ENCODE measurements at regions not wholly inside any gene's neighbourhood (a gene's known extent, or its start where the extent isn't known, plus 50 kb on each side); places are given as distances from the start of the nearest gene placed in this dataset.

GRCh38 chr1:193427524-193427923, 241.1 kb upstream of the B3GALT2 start:
- POLR2A ChIA-PET = interaction anchor here (0.6 kb wide), 1 partner anchor 10 kb away, joined by 3 read pairs; no protein-coding TSS in a partner anchor

DNA sequence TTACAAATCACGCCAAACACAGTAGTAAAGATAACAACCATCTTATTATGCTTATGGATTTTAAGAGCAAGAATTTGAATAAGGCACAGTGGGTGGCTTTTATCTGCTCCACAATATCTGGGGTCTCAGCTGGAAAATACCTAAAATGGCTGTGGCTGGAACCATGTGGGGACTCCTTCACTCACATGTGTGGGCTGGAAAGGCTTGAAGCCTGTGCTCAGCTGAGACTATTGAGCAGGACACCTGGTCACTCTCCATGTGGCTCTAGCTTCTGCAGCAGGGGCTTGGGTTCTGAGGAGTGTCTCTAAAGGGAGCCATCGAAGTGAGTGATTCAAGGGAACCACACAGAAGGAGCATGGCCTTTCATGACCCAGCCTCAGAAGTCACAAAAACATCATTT, 239.6 kb upstream of the B3GALT2 start:
- H3K27ac Mint-ChIP-seq = no peak overlapping the region
- POLR2A ChIA-PET = no interaction called here
- no peaks in the 10 kb centered on the region for H3K27me3 Mint-ChIP-seq
- no peaks in the 10 kb centered on the region for H3K4me1 Mint-ChIP-seq
- peaks cover 6% of the 10 kb centered on the region for H3K9me3 Mint-ChIP-seq
- no peak overlapping the region for H3K4me3 Mint-ChIP-seq
- peaks cover 4% of the 10 kb centered on the region for H3K36me3 Mint-ChIP-seq (ENCODE audit: low read depth)
- CTCF ChIA-PET = no interaction called here
- DNase-seq = no peak

More at GRCh38 chr1:193427524-193427923, 241.1 kb upstream of the B3GALT2 start:
- CTCF ChIA-PET = no interaction called here
- Mint-ChIP-seq H3K4me1 (no peaks in the 10 kb centered on the region), H3K36me3 (ENCODE audit: low read depth) (peaks cover 11% of the 10 kb centered on the region), H3K27me3 (no peaks in the 10 kb centered on the region), H3K4me3 (no peak overlapping the region), H3K27ac (no peak overlapping the region), H3K9me3 (peaks cover 18% of the 10 kb centered on the region)
- no peak for DNase-seq

DNA sequence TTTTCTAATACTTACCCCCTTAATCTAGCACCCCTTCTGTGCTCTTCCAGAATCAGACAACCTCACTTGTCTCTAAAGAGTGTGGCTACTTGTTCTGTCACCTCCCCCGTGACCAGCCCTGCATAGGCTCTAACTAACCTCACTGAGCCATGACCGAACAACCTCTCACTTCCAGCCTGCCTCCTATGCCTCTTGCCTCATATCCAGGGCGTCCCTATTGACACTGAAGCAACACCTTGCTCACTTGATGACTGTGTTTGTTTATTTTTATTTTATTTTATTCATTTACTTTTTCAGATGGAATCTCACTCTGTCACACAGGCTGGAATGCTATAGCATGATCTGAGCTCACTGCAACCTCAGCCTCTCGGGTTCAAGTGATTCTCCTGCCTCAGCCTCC, 235.1 kb upstream of the B3GALT2 start:
- peaks cover 2% of the 10 kb centered on the region for H3K27me3 Mint-ChIP-seq
- H3K9me3 Mint-ChIP-seq = no peaks in the 10 kb centered on the region
- H3K4me3 Mint-ChIP-seq = no peak overlapping the region
- ChIA-PET CTCF (no interaction called here), POLR2A (no interaction called here)
- DNase-seq = no peak
- H3K27ac Mint-ChIP-seq = no peak overlapping the region
- H3K4me1 Mint-ChIP-seq = peaks cover 26% of the 10 kb centered on the region
- H3K36me3 Mint-ChIP-seq (ENCODE audit: low read depth) = peaks cover 5% of the 10 kb centered on the region

DNA sequence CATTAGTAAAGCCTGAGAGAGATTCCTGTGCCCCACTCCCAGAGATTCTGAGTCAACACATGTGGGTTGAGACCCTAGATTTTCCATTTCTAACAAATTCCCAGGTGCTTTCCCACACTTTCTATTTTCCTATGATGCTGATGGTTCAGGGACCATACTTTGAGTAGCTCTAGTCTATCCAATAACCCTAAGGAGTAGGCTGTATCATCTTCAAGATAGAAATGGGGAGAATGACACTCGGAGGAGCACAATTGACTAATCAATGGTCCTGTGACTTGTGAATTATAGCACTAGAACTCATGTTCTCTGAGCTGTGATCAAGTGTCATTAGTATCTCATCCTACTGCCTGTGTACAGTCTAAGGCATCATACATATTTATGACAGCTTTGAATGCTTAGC, 232.9 kb upstream of the B3GALT2 start:
- Mint-ChIP-seq H3K36me3 (ENCODE audit: low read depth) (peaks cover 11% of the 10 kb centered on the region), H3K27ac (no peak overlapping the region), H3K27me3 (peaks cover 3% of the 10 kb centered on the region), H3K9me3 (peaks cover 8% of the 10 kb centered on the region), H3K4me3 (no peak overlapping the region), H3K4me1 (peaks cover 29% of the 10 kb centered on the region)
- DNase-seq = no peak
- POLR2A ChIA-PET = interaction anchor here (0.6 to 2.0 kb wide), 3 partner anchors 40 to 121 kb away, joined by 3 to 7 read pairs (median 3); no protein-coding TSS in a partner anchor
- CTCF ChIA-PET = interaction anchor here (1.4 kb wide), 1 partner anchor 12 kb away, joined by 3 read pairs; no protein-coding TSS in a partner anchor

GRCh38 chr1:193418745-193419058, 232.3 kb upstream of the B3GALT2 start:
- Mint-ChIP-seq H3K36me3 (ENCODE audit: low read depth) (peaks cover 12% of the 10 kb centered on the region), H3K9me3 (peaks cover 8% of the 10 kb centered on the region), H3K27me3 (peaks cover 3% of the 10 kb centered on the region), H3K27ac (peak overlapping the region; percentile 53), H3K4me3 (peak overlapping the region; percentile 72), H3K4me1 (peaks cover 29% of the 10 kb centered on the region)
- DNase-seq = no peak
- POLR2A ChIA-PET = interaction anchor here (1.1 to 2.0 kb wide), 4 partner anchors 43 to 121 kb away, joined by 3 to 7 read pairs (median 4); no protein-coding TSS in a partner anchor
- CTCF ChIA-PET = interaction anchor here (1.4 kb wide), 1 partner anchor 11 kb away, joined by 3 read pairs; no protein-coding TSS in a partner anchor

DNA sequence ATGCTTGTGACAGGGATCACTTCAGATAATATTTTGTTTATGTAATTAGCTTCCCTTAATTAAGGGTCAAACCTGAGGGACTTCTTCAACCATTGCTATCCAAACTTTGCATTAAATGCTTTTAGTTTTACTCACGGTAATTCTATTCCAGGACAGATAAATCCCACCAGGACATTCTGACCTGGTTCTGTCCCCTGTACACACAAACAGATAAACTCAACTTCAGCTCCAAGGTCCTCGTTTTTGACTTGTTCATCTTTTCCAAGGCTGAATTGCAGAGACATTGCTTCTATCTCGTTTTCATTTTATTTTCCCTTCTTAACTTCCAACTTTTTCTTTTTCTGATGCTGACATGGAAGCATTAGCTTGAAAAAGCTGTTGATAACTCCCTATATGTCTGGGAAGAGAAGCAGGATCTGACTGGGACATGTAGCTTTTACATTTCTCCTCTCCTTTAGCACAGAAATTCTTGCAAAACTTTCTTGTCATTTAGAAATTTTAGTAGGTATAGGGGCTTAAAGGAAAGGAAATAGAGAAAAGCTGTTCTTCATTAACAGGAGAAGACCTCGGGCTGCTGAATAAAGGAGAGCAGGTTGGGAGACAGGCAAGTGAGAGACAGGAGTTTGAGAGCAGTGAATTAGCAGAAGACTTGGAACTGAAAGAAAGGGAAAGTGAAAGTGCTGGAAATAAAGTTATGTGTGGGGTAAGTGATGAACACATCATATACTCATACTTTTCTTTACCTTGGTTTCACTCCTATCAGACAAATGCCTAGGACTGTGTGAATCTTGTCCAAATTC, 231.7 kb upstream of the B3GALT2 start:
- no peak for DNase-seq
- Mint-ChIP-seq H3K27me3 (peaks cover 3% of the 10 kb centered on the region), H3K36me3 (ENCODE audit: low read depth) (peaks cover 16% of the 10 kb centered on the region), H3K9me3 (peaks cover 12% of the 10 kb centered on the region), H3K4me3 (peak overlapping the region; percentile 72), H3K4me1 (peaks cover 32% of the 10 kb centered on the region), H3K27ac (peak overlapping the region; percentile 53)
- ChIA-PET POLR2A (interaction anchor here (0.6 to 2.0 kb wide), 7 partner anchors 10 to 141 kb away, joined by 3 to 7 read pairs (median 3); no protein-coding TSS in a partner anchor), CTCF (interaction anchor here (0.7 kb wide), 1 partner anchor 1669 kb away, joined by 3 read pairs; no protein-coding TSS in a partner anchor)

GRCh38 chr1:193417403-193417802, 231.0 kb upstream of the B3GALT2 start:
- Mint-ChIP-seq H3K4me3 (peak overlapping the region; percentile 22), H3K27ac (peak overlapping the region; percentile 22)
- POLR2A ChIA-PET = interaction anchor here (0.6 to 2.0 kb wide), 6 partner anchors 10 to 123 kb away, joined by 3 to 7 read pairs (median 3); no protein-coding TSS in a partner anchor

GRCh38 chr1:193416226-193417024, 230.0 kb upstream of the B3GALT2 start:
- Mint-ChIP-seq H3K4me3 (no peak overlapping the region), H3K4me1 (peaks cover 48% of the 10 kb centered on the region), H3K9me3 (peaks cover 13% of the 10 kb centered on the region), H3K27me3 (peaks cover 3% of the 10 kb centered on the region), H3K36me3 (ENCODE audit: low read depth) (peaks cover 18% of the 10 kb centered on the region), H3K27ac (no peak overlapping the region)
- no peak for DNase-seq
- POLR2A ChIA-PET = interaction anchor here (0.7 to 1.6 kb wide), 3 partner anchors 63 to 124 kb away, joined by 3 read pairs; no protein-coding TSS in a partner anchor
- CTCF ChIA-PET = interaction anchor here (1.2 kb wide), 1 partner anchor 64 kb away, joined by 3 read pairs; no protein-coding TSS in a partner anchor

More at GRCh38 chr1:193417403-193417802, 231.0 kb upstream of the B3GALT2 start:
- no peak for DNase-seq
- Mint-ChIP-seq H3K9me3 (peaks cover 13% of the 10 kb centered on the region), H3K27me3 (peaks cover 3% of the 10 kb centered on the region), H3K4me1 (peaks cover 40% of the 10 kb centered on the region), H3K36me3 (ENCODE audit: low read depth) (peaks cover 18% of the 10 kb centered on the region)
- CTCF ChIA-PET = interaction anchor here (0.7 to 1.2 kb wide), 2 partner anchors 63 to 1670 kb away, joined by 3 read pairs; no protein-coding TSS in a partner anchor

DNA sequence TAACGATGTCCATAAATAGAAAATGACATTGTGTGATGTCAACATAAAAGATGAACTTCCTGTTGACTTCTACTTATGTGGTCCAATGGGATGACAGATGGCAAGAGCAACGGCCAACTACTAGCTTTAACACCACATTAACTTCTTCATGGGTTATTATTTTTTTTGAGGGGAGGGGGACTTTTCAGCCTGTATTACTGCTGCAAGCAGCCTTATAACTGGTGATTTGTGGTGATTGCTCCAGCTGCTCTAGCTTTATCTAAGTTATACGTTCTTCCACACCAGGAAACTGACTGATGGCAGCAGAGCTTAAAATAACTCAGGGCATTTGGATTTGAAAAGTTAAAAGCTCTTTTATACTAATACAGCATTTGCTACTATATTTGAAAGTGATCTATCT, 228.8 kb upstream of the B3GALT2 start:
- H3K36me3 Mint-ChIP-seq (ENCODE audit: low read depth) = peaks cover 20% of the 10 kb centered on the region
- no peak overlapping the region for H3K27ac Mint-ChIP-seq
- ChIA-PET POLR2A (no interaction called here), CTCF (no interaction called here)
- H3K27me3 Mint-ChIP-seq = peaks cover 3% of the 10 kb centered on the region
- H3K4me1 Mint-ChIP-seq = peaks cover 49% of the 10 kb centered on the region
- no peak for DNase-seq
- H3K4me3 Mint-ChIP-seq = no peak overlapping the region
- peaks cover 14% of the 10 kb centered on the region for H3K9me3 Mint-ChIP-seq

- Mint-ChIP-seq H3K36me3 (ENCODE audit: low read depth) (peaks cover 27% of the 10 kb centered on the region), H3K27me3 (peaks cover 3% of the 10 kb centered on the region), H3K27ac (no peak overlapping the region), H3K9me3 (peaks cover 15% of the 10 kb centered on the region), H3K4me1 (peaks cover 43% of the 10 kb centered on the region), H3K4me3 (no peak overlapping the region)
- no peak for DNase-seq
- CTCF ChIA-PET = no interaction called here
- POLR2A ChIA-PET = interaction anchor here (1.4 kb wide), 1 partner anchor 45 kb away, joined by 4 read pairs; no protein-coding TSS in a partner anchor
Measured at GRCh38 chr1:193413376-193413775, 227.0 kb upstream of the B3GALT2 start.

DNA sequence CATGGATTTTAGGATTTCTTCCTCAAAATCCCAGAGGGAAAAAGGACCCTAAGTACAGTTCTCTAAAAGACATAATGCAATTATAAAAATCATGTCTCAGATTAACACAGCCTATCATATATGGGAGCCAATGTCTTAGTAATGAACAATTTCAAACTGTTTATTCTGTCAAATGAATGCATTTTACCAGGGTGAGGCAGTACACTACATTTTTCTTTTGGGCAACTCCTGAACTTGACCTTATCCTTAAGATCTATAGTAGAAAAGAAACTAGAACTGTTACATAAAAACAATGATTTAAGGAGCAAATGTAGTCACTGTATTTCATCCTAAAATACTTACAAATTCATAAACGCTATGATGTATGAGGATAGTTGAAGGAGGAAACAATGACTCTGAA, 226.3 kb upstream of the B3GALT2 start:
- POLR2A ChIA-PET = no interaction called here
- H3K9me3 Mint-ChIP-seq = peaks cover 15% of the 10 kb centered on the region
- peaks cover 37% of the 10 kb centered on the region for H3K4me1 Mint-ChIP-seq
- no peak for DNase-seq
- H3K36me3 Mint-ChIP-seq (ENCODE audit: low read depth) = peaks cover 28% of the 10 kb centered on the region
- CTCF ChIA-PET = no interaction called here
- no peak overlapping the region for H3K4me3 Mint-ChIP-seq
- H3K27ac Mint-ChIP-seq = no peak overlapping the region
- H3K27me3 Mint-ChIP-seq = peaks cover 3% of the 10 kb centered on the region

DNA sequence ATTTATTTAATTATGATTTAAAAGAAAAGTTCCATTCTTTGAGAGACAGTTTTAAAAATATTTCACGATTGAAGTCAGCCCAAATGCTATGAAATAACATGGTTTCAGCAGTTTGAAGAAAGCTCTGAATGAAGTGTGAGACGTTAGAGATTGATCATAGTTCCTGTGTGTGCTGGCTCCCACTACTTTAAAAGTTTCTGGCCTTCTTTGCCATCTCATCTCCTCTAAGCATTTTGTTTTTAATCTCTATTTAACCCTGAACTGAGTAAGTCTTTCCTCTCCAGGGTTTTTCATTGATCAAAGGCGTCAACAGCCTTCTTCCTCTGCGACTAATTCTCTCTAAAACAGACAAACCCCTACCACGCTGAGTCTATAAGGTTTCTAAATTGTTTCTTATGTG, 225.3 kb upstream of the B3GALT2 start:
- Mint-ChIP-seq H3K27me3 (peaks cover 3% of the 10 kb centered on the region), H3K4me3 (peak overlapping the region; percentile 21), H3K9me3 (peaks cover 15% of the 10 kb centered on the region), H3K4me1 (peaks cover 35% of the 10 kb centered on the region), H3K36me3 (ENCODE audit: low read depth) (peaks cover 26% of the 10 kb centered on the region), H3K27ac (peak overlapping the region; percentile 70)
- ChIA-PET CTCF (no interaction called here), POLR2A (interaction anchor here (1.3 kb wide), 1 partner anchor 129 kb away, joined by 4 read pairs; no protein-coding TSS in a partner anchor)
- DNase-seq = no peak

DNA sequence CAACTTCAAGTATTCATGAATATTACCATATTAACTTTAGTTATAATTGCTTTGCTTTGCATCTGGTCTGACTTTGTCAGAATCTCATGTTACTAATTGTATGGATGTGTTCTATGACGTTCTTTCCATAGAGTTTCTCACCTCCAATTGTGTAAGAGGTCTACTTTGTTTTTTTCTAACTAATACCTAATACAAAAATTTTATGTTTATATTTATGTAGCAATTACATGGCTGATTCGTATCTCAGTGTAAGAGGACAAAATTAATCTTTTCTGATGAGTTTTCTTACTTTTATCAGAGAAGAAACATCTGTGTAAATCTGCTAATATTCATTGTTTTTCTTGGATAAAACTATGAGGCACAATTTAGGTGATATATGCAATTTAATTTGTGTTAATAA, 224.8 kb upstream of the B3GALT2 start:
- peaks cover 22% of the 10 kb centered on the region for H3K36me3 Mint-ChIP-seq (ENCODE audit: low read depth)
- H3K4me3 Mint-ChIP-seq = no peak overlapping the region
- peaks cover 15% of the 10 kb centered on the region for H3K9me3 Mint-ChIP-seq
- POLR2A ChIA-PET = interaction anchor here (1.3 kb wide), 1 partner anchor 129 kb away, joined by 4 read pairs; no protein-coding TSS in a partner anchor
- H3K27ac Mint-ChIP-seq = no peak overlapping the region
- CTCF ChIA-PET = no interaction called here
- peaks cover 32% of the 10 kb centered on the region for H3K4me1 Mint-ChIP-seq
- no peak for DNase-seq
- no peaks in the 10 kb centered on the region for H3K27me3 Mint-ChIP-seq
